GM19455 (cell line): ENCODE measurements at regions not wholly inside any gene's neighbourhood (a gene's known extent, or its start where the extent isn't known, plus 50 kb on each side); places are given as distances from the start of the nearest gene placed in this dataset.

ENCODE experiments used
- ATAC-seq: cut with Tn5 transposase; IDR thresholded peaks from one replicate; pipeline ENCODE4 v1.9.1; 2021; ENCODE audit not compliant: unreplicated experiment

GRCh38 chr5:109533751-109534272 is 124.0 kb upstream of the PJA2 start:
- no peak for ATAC-seq

DNA sequence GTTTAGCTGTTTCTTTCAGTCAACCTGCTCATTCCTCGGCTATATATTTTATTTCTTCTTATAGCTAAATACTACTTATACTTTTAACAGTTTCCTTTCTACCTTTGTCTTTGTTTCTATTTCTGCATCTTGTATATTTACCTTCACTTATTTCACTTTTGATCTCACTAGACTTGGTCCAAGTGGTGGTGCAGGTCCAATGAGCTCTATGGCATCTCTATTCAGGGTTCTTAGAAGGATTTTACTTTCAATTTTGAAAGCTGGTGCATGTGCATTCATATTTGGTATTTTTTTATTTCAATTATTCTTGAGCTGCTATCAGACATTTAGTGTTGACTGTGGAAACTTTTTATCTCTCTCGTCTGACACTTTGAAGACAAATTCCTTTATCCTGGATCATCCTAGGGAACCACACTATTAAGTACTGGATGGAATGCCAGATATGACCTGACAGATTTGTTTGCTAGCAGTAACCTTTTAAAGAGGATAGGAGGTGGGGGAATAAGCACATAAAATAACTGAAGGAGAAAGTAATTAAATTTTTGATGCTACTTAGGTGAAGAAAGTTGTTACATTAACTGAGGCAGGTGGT is 123.1 kb upstream of the PJA2 start:
- no peak for ATAC-seq

DNA sequence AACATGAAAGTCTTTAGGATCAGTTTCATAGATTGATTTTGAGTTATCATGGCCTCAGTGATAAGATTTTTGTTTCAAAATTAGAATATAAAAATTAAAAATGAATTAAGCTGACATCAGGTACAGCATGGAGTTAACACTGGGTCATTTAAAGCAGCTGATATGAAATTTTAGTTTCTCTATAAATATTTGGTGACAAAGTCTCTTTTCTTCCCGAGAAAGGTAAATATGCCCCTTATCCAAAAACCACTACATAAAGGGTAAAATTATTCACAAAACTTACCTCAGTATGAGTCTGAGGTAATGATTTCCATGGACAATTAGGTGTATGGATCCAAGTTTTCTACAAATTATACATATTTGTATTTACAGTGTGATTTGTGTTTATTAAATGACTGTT is 121.5 kb upstream of the PJA2 start:
- ATAC-seq = no peak

GRCh38 chr5:109529987-109530386 is 120.2 kb upstream of the PJA2 start:
- no peak for ATAC-seq

- no peak for ATAC-seq
Measured at GRCh38 chr5:109529520-109529919, 119.7 kb upstream of the PJA2 start.

DNA sequence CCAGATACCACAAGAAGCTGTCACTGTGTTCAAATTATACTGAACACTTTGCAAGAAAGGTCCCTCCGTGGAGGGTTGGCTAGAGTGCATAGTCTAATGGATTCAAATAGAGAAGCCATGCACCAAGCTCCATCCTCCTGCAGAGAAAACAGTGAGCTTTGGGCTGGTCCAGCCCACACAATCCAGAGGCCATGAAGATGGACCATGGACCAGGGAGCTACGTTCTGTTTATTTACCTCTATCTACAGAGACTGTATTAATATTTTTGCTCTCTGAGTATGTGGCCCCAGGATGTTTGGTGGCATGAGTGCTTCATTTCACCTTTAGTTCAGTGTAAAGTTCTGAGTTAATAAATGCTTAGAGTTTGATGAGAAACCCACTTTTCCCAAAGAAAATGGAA is 114.8 kb upstream of the PJA2 start:
- no peak for ATAC-seq

DNA sequence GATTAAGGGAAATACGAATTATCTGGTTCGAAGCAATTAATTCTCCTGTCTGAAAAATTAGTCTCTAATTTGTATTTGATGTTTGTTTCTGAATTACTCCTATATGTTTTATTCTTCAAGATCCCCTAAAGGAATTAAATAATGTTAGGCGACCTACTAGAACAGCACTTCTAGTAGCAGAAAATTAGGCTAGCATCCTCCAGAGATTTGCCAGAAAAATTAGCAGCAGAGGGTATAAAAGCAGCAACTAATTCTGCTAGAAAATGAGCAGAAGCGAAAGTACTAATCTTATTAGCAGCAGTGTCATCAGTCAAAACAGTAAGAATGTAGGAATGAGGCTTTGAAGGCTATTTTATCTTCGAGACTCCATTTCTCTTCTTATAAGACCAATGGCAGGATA is 114.3 kb upstream of the PJA2 start:
- ATAC-seq = no peak

DNA sequence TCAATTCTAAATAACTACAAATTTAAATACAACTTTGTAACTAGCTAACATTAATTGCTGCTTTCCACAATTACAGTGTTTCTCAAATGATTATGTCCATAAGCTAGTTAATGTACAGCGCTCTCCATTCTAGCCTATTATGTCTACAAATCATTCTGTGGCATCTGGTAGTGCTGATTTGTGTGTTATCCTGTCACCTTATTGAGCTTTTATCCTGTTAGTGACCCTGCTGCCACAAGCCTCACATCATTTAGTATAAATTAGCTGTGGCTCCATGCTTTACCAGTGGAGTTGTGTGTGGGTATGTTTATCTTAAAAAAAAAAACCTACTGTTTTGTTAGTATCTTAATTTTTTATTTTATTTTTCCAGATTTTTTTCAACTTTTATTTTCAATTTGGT is 112.6 kb upstream of the PJA2 start:
- no peak for ATAC-seq

DNA sequence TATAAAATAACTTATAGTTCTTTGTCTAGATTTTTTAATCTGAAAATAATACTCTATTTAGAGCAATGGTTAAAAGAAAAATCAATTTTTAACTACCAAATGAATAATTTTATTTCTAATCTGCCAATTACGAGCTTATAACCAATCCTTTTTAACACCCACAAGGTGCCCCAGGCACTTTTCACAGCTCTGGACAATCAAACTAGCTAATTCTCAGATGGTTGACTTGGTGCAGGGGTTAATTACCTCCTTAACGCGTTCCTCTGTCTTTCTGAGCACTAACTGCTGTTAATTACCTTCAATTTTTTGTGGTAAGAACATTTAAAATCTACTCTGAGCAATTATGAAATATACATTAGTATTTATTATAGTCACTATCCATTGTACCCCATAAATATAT is 109.6 kb upstream of the PJA2 start:
- no peak for ATAC-seq

GRCh38 chr5:109516390-109516789 is 106.6 kb upstream of the PJA2 start:
- no peak for ATAC-seq

DNA sequence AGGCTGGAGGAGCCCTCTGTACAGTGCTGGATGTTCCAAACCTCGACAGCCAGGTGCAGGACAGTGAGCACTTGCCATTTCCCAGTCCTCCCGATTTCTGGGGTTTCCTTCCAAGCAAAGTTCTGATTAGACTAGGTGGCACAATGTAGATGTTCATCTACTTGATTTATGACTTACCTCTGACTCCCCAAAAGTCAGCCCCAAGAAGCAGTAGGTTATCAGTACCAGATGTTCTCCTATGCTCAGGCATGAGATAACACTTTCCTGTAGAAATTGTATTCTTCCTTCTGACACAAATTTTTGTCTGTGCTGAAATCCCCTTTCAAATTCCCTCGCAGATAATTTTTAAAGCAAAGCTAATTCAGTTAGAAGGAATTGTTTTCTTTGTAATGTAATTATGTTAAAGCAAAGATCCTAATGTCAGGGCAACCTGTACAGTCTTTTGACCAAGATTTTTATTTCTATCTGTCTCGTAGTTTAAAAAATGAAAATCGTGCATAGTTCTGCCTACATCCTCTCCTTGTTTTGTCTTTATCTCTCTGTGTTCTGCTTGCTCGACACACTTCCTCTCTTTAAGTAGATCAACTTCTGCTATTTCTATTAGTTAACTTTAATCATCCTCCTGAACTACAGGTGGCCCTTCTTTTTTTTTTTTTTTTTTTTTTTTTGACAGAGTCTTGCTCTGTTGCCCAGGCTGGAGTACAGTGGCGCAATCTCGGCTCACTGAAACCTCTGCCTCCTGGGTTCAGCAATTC is 102.4 kb upstream of the PJA2 start:
- no peak for ATAC-seq

DNA sequence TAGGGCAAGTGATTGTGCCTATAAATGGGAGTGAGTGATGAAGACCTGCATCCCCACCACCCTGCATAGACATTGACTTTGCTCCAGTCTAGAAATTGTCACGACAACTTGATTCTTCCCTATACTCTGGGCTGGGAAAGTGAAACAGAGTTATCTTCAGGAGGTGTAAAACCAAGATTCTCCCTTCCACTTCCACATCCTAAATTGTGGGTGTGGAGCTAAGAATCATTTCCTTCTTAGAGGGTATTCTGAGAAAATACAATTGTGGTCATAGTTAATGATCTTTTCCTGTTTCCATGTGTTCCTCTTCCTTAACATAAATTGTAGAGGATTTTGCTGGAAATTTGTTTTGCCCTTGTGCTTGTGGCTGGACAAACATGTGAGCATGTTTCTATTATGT is 96.8 kb upstream of the PJA2 start:
- ATAC-seq = no peak

DNA sequence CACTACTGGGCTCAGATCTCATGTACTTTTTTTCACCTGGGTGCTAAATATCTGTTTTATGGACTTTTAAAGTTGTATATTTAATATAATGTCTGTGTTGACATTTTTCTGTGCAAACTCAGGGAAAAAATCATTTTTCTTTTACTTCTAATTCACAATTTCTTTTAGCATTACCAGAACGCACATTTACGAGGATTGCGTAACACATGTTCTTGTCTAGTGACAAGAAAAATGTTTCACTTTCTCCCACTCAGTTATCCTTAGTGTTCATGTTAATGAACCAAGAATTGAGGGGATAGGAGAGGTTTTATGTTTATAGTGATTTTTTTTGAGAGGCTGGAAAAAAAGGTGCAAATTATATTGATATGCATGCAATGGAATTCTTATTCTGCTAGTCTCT is 86.3 kb upstream of the PJA2 start:
- no peak for ATAC-seq

DNA sequence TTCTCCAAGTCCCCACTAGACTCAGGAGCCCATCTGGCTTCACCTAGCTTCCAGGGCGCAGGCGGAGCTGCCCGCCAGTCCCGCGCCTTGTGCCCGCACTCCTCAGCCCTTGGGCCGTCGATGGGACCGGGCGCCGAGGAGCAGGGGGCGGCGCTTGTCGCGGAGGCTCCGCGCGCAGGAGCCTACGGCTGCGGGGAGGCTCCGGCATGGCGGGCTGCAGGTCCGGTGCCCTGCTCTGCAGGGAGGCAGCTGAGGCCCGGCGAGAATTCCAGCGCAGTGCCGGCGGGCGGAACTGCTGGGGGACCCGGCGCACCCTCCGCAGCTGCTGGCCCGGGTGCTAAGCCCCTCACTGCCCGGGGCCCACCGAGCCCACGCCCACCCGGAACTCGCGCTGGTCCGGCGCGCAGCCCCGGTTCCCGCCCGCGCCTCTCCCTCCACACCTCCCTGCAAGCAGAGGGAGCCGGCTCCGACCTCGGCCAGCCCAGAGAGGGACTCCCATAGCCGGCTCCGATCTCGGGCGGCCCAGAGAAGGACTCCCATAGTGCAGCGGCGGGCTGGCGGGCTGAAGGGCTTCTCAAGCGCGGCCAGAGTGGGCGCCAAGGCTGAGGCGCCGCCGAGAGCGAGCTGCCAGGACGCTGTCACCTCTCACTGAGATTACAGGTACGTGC is 78.1 kb upstream of the PJA2 start:
- no peak for ATAC-seq

- no peak for ATAC-seq
Measured at GRCh38 chr5:109486200-109486804, 76.5 kb upstream of the PJA2 start.

GRCh38 chr5:109485030-109485429 is 75.3 kb upstream of the PJA2 start:
- ATAC-seq = no peak

DNA sequence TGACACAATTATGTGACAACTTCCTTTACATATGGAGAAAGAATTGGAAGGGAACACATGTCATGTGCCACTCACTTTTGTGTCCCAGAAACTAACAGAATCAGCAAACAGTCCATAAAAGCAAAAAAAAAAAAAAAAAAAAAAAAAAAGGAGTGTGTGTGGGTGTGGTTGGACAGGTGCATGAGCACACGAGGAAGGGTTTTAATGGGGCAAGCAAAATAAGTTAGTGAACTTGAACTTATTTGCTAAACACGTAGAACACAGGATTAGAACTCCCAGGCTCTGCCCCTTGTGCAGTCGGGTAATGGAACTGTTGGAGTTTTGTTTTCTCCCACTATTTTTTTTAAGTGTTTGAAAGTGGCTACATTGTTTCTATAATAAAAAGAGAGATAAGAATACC is 74.8 kb upstream of the PJA2 start:
- no peak for ATAC-seq

DNA sequence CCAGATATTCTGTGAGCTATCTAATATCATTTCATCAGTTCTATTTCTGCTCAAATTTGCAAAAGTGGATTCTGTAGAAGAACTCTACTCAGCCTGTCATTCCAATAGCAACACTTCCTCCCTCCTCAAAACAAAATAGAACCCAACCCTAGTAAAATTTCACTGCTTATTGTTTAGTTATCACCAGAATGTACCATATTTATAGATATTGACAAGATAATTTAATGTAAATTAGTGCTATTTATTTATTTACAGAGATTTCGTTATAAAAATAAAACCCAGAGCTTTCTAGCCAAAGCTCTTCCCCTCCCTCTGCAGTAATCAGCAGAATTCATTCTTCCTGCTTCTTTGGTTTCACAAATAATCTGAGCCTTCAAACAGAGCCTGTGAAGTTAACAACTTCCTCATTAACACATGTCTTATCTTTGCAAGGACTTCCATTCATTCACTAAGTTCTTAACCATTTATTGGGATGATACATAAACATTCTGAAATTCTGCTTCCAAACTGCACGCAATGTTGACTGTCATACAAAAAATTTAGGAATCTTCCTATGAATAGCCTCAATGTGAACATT is 73.7 kb upstream of the PJA2 start:
- no peak for ATAC-seq

DNA sequence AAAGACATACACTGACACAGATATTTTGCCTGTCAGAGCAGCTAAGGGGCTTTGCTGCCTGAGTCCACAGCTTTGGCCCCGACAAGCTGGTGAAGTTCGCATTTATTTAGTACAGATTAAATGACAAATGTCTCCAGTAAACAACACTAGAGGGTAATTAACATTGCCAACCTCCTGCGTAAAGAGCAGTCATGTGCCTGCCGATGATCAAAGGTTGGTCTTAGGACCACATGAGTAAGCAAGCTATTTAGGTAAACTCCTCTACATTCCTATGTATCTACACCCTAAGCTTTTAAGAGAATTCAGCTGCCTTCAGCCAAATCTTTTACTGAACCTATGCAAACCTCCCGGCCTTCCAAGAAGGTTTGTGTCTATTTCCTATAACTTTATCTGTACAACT is 73.0 kb upstream of the PJA2 start:
- ATAC-seq = no peak

DNA sequence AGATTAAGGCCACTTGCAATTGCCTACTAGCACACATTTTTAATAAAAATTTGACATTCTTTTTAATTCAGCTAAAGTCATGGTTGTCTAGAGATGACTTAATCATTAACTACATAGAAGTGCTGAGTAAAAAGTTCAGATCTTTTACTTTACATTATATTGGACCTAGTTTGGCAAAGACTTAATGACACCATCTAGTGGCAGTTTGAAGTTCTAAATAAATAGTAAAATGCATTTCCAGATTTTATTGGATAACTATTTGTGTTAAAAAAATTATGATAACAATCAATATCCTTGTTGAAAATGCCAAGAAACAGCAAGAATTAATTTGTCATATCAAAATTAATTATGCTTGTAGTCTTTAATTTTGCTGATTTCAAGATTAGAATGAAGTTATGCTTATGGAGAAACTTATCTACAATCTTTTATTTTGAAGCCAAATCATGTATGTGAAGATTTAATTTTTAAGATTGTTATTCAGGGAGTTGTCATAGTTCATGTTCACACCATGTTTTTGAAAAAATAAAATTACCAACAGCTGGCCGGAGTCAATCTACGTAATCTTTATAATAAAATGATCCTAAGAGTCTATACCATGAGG is 69.6 kb upstream of the PJA2 start:
- ATAC-seq = no peak

DNA sequence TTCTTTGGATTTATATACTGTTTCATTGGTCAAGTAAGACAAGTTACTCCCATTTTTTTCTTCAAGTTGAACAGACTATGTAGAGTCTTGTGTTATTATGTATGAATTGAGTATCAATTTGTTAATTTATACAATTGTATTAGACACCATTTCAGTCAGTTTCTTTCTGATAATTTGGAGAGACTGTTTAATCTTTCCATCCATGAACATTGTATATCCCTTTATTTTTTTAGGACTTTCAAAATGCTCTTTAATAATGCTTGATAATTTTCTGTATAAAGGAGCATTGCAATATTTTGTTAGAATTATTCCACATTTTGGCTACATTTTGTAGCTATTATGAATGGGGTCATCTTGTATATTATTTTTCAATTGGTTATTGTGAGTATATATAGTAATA is 69.1 kb upstream of the PJA2 start:
- no peak for ATAC-seq
